GM19240 (cell line): ENCODE measurements at regions not wholly inside any gene's neighbourhood (a gene's known extent, or its start where the extent isn't known, plus 50 kb on each side); places are given as distances from the start of the nearest gene placed in this dataset.

Source experiments
- DNase-seq: peaks from one replicate; pipeline ENCODE4 v3.0.0; 2011; ENCODE audit warnings: low spot score; ENCODE audit not compliant: insufficient read length

DNA sequence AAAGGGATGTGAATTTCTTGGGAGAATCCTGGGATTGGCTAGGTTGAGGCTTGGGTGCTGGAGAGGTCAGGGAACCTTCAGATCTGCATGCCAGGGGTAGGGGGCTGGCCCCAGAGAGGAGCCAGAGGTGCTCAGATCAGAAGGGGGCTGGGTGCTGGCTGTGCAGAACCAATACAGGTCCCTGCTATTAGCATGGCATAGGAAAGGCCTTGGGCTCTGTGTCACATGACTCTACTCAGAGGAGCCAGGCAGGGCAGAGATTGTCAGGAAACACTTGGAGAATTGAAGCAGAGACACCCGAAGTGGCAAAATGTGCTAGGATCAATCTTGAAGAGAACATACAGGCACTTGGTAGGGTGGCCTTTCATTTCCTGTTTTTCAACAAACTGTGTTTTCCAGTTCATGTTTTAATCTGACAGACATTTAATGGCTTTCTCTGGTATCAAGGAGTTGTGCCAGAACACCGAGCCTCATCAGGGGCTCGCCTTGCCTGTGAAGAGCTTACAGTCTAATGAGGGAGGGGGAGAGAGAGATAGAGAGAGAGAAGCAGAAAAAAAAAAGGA, 498.9 kb downstream of the RPS24 start:
- no peak for DNase-seq

DNA sequence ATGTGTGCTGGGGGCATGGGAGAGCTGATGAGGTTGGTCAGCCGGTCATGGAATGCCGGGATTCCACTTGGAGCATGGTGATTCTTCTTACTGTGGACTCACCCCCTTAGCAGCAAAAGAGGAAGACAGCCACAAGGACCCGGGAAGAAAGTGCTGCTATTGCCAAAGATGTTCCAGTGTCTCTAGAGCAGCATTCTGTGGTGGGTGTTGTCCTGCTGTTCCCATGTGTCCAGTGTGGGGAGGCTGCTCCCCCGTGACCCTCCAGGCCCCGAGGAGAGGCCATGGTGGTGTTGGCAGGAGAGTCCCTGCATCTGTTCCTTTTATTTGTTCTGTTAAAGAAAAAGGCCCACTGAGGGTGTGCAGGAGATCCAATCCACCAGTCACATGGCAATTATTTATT, 499.4 kb downstream of the RPS24 start:
- DNase-seq = no peak

DNA sequence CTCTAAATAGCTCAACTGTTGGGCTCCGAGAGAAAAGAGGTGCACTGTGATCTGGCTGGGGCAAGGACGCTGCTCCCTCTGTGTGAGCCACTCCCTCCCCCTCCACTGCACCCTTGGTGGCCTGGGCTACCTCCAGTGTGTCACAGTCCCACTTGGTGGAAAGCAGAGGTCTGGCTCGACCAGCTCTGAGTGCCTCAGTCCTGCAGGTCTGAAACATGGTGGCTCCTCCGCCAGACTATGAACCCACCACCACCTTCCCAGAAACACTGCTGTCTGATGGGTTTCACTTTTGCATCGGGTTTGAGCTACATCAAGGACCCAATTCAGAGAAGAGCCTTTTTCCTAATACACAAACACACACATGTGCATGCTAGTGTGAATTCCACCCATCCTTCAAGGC, 500.1 kb downstream of the RPS24 start:
- no peak for DNase-seq

DNA sequence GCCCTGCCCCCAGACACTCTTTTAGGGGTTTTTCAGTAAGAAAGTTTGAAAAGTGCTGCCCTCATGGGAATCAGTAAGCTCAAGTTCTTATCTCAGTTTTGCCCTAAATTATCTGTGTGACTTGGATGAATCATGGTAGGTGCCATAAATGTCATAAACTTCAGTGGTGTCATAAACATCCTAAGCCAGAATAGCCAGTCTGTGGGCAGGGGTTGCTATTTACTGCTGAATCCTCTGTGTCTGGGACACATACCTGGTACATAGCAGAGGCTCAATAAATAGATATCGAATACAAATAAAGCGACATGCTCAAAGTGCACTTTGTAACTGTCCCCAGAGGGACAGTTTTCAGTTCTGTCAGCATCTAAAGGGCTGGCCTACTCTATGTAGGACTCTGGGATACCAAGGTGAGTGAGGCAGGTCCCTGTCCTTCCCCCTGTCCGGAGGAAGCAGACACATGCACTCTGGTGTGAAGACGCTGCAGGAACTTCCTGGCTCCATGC, 502.1 kb downstream of the RPS24 start:
- no peak for DNase-seq

DNA sequence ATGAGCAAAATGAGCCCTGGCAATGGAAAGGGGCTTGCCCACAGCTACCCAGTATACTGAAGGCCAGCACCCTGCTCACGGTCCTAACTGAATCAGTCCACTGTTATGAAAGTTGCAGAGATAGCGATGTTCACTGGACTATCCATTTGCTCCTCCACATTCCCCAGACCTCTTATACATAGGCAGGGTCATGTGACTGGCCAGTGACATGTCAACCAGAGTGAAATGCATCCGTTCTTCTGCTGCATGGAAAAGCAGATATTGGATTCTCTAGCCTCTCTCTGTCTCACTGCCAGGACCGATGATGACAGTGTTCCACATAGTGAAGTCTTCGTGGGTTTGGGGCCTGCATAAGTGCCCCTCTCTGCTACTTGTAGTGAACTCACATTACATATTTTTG, 503.4 kb downstream of the RPS24 start:
- DNase-seq = no peak

DNA sequence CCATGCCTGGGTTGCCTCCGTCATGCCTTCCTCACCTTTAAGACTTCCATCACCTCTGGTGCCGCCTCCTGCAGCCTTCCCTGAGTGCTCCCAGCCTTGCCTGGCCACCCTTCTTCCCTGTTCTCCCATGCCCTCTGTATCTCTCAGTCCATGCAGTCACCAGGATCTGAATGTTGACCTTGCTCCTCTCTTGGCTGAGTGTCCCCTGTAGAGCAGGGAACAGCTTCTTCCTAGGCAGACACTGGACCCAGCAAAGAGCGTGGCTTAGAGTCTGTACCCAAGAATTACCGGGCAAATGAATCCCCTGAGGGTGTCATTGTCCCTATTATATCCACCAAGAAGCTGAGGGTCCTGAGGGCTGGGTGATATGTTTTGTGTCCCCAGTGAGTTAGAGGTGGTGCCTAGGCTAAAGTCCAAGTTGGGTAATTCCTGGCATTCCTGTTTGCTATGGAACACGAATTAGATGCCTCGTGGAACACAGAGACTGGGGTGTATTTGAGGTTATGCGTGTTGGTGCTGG, 505.6 kb downstream of the RPS24 start:
- no peak for DNase-seq

DNA sequence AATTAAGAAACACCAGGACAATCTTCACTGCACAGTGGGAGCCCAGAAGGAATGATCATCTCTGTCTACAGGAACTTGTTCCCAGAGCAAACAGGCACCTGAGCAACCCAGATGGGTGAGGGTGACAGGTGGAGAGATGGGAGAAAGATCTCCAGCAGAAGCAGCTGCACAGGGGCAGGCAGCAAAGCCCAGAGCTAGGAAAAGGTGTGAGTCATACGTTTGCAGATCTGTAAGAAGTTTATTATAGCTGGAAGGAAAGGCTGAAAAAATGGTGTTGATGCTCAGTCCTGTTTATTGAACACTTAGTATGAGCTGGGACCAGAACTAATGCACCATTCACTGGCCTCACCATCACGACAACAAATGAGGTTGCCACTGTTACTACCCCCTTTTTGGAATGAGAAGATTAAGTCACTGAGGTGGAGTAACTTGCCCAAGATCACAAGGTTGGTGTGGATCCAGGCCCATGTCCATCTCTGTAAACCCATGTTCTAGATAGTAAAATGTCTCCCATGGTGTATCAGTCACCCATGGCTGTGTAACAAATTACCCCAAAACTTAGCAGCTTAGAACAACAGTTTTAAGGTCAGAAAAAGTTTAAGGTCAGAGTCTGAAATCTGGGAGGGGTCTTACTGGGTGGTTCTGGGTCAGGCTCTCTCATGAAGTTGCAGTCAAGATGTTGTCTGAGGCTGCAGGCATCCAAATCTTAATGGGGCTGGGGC, 506.9 kb downstream of the RPS24 start:
- DNase-seq = no peak

DNA sequence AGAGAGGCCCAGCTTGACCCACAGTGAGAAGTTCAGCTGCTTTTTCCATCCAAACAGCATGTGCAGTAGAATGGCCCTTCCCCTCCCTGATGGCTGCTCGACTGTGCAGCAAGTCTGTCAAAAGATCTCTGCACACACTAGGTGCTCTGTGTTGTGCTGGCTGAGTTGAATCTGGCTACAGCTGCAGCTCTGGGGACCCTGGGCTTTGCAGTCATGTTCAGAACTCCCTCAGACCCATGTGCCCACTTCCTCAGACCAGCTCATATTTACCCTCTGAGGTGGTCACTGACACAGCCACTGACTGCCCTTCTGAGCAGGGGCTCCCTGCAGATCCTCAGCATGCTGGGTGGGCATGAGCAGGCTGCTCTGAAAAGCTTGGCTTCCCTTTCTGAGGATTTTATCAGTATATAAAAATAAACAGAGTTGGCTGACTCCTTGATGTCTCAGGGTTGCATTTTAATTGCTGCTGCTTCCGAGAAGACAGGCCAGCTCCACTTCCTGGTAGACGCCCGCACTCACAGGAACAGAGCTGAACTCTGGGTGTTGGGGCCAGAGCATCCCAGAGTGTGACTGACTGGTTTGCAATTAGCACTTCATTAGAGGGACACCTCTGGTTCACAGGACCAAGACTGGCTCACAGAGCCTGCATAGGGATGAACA, 507.9 kb downstream of the RPS24 start:
- no peak for DNase-seq

DNA sequence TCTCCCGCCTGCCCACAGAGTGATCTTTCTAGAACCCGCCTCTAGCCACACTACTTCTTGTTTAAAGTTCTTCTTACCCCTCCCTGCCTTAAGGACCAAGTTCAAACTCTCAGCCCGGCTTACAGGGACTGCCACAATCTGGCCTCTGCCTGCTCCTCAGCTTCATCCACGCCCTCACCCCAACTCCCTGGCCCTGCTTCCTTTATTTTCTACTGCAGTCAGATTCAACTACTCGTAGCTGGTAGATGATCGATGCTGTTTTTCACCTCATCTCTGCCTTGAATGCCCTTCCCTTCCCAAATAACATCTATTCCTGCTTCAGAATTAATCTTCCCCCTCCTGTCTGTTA, 508.5 kb downstream of the RPS24 start:
- DNase-seq = no peak

DNA sequence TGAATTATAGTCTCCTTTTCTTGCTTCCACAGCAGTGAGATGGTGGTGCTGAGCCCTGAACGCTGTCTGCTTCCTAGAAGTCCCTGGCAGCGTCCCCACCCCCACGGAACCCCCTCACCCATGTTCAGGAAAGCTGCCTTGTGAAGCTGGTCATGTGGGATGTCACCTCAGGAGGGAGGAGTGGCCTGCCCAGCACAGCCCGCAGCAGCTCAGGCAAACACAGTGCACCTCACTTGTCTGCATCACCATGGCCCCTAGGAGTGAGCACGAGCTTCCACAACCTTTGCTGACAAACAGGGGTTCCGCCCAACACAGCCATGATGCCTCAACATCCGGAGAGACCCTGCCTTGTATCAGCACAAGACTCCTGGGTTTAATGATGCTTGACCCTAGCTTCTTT, 508.9 kb downstream of the RPS24 start:
- DNase-seq = no peak

DNA sequence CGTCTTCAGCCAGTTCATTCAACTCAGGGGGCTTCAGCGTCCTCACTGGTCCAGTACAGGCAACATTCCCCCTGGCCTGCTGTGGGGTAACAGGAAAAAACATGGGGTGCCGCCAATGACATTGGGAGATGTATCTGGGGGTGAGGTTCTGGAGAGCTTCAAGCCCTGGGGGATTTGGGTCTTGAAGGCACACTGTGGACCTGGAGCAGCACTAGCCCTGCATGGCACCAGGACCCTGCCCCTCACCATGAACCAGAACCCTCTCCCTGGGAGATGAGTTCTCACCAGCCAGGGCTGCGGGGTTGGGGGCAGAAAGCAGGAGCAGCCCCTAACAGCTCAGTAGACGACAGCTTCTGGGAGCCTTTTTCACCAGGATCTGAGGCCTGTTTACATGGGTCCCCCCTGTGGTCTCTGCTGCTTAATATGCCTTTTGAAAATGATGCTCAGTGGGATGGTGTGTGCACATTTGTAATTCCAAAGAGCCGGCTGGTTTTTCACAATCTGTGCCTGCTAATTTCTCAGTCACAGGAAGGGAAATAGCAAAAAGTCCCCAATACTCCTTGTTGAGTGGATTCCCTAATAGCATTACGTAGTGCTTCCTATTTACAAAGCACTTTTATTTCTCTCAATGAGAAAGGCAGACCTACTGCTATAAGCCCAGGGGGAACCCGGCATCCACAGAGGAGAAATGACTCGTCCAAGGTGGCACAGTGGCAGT, 509.5 kb downstream of the RPS24 start:
- DNase-seq = no peak

DNA sequence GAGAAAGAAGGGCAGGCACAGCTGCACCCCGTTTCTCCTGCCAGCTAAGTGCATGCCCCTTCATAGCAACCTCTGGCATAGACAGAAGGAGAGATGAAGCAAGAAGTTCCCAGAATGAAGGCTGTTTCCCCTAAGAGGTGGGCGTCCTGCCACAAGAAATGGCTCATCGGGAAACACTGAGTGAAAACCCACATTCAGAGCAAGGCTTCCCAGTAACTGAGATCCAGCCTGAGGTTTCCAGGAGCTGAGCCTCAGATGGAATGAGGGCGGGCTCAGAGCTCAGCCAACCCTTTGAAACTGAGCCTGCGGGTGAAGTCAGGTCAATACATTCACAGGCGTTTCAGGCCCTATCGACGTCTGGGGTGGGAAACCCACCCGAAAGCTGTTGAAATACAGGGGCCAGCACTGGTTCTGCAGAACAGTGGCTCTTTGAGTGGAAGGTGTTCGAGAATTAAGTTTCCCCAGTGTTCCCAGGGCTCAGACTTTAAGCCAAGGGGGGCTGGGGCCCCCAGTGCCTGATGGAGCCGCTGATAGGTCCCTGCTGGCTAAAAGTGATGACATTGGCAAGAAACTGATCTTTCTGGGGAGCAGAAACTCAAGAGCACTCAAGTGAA, 510.2 kb downstream of the RPS24 start:
- no peak for DNase-seq

DNA sequence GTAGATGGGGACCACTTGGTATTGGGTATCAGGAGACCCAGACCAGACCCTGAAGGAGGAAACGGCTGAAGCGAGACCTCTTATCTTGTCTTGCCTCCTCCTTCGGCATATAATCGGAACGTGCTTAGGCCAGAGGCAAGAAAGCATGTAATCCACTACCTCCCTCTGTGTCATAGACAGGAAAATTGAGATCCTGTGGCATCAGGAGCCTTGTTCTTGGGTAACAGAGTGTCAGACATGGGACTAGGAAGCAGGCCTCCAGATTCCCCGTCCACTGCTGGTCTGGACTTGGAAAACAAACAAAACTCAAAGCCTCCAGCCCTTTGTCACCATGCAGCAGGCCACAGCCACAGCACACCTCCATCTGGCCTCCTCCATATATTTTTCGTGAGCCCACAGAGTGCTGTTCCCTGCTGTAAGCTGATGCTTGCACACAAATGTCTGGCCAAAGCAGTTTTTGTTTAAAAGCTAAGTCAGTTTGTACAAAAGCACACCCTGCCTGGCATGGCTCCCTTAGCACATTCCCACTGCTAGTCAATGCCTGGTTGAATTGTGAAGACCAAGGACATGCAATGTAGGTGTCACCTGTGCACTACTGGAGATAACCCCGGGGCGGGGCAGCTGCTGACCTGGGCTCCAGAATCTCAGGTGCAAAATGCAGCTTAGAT, 510.9 kb downstream of the RPS24 start:
- DNase-seq = no peak

DNA sequence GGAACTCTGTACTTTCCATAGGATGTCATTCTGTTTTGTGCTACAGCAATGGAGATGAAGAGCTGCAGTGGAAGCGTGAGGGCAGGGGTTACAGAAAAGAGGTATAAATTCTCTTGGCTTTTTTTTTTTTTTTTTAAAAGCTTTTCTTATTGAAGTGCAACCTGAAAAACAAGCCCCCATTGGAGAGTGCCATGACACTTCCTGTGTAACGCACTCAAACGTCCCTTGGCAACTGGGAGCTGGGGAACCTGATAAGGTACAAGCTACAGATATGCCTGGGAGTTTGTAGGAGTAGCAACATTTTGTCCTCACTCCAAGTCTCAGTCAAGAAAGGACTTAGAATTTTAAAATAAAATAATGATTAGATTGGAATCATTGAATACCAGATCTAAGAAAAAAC, 512.1 kb downstream of the RPS24 start:
- DNase-seq = no peak

DNA sequence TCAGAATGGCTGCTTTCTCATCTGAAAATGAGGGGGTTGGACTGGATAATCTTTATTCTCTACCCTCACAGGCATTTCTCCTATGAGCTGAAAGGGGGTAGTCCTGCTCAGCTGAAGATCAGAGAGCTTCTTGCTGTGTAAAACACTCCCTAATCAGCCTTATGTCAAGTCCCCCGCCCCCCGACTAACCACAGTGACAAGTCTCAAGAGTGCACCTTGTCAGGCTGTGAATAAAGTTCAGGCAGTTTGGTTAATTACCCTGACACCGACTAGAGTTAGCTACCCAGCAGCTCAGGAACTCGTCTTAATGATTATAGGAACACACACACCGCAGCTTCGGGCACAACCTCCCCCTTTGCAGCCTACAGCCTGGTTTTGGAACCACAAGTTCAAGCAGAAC, 513.7 kb downstream of the RPS24 start:
- no peak for DNase-seq

DNA sequence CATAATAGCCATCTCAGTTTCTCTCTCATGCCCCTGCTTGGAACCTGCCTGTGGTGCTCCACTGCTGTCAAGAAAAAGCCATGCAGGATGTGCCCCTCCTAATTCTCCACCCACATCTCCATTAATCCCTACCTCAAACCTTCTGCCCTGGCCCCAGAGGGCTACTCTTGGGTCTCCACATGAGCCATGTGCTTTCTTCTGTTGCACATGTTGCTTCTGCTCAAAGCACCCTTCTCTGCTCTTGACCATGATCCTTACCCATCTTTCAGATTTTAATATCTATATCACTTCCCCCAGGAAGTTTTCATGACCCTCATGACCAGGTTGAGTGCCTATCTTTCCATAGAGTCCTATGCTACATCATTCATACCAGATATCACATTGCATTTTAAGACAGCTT, 514.2 kb downstream of the RPS24 start:
- DNase-seq = no peak

DNA sequence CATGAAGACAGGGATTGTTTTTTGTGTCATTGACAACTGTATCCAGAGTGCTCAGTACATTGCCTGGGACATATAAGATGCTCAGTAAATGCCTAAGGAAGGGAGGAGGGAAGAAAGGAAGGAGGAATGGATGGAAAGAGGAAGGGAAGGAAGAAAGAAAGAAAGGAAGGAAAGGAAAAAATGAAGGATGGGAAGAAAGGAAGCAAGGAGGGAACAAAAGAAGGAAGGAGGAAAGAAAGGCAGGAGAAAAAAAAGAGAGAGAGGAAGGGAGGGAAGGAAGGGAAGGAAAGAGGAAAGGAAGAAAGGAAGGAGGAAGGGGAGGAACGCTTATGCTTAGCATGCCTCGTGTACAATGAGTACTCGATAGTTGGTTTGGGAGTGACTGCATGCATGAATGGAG, 514.7 kb downstream of the RPS24 start:
- no peak for DNase-seq

DNA sequence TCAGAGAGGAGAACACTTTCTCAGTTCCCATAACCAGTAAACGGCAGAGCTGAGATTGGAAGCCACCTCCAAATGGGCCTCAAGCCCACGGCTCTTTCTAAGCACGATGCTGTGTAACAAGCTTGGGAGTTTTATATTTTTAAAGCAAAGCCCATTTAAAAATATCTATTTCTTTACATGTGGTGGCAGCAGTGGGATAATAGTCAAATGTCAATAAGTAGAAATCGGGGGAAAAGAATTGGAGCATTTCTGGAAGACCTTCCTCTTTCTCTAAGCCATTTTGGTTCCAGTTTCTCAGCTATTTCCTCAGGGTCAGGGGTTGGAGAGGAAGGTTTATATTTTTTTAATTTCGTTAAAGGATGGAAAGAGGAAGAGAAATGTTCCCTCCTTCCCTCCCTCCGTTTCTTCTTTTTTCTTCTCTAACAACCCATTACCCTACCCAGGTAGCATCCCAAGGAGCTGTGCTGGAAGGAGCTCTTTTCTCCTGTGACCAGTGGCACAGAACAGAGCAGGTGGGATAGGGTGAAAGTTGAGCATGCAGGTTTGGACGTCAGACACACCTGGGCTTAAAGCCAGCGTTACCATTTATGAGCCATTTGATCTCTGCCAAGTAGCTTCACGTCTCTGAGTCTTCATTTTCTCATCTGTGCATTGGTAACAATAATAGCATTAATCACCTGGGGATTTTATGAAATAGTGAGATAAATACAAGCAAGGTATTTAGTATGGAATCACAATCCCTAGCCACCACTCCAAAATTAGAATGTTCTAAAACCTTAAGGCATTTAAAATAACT, 515.7 kb downstream of the RPS24 start:
- DNase-seq = no peak

DNA sequence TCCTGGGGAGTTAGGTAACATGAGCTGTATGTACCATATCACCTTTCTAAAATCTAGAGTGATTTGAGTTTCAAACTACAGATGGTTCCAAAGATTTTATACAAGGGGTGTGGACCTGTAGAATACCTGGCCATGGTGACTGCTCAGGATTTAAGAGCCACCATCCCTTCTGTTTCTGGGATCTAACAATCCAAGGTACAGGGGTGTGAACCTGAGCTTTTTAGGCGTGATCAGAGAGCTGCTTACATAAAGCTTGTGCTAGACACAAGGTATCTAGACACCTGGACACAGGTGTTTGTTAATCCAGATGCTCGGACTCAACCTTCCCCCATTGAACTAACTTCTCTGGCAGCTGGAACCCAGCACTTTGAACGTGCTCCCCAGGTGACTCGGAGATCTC, 516.4 kb downstream of the RPS24 start:
- no peak for DNase-seq

DNA sequence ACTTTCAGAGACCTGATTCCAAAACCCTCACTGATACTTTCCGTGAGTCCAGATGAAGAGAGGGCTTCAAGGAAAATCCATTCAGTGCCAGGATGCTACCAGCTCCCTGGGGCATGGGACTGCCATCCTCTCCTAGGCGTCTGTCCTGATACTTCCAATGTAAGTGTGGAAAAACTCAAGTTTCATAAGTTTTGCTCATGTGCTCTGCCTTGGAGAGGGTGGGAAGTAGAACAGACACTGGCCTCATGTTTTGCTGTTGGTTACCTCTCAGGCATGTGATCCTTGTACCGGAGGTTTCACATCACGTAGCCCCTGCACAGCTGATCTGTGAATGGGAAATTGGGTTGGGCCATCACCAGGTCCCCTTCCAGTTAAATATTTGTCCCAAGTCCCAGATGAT, 517.1 kb downstream of the RPS24 start:
- no peak for DNase-seq
